ENCODE measurements at regions not wholly inside any gene's neighbourhood (a gene's known extent, or its start where the extent isn't known, plus 50 kb on each side); places are given as distances from the start of the nearest gene placed in this dataset.

DNA sequence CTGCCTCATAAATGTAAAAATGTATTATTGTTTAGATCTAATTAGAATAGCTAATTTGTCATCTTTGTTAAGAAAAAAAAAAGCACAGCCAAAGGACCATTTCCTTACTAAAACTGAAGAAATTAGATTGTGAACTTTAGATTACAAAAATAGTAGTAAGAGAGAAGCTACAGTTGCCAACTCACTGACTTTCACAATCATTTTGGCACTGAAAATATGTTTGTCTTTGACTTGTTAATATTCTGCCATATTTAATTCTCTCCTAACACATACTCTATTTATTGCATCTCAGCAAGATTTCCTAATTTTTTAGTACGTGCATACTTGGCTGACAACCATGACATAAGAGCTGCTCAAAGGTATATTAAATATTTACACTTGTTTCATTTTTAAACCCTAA, 297.1 kb downstream of the TUSC1 start:
- Mint-ChIP-seq H3K36me3 (no peaks in the 10 kb centered on the region), H3K9me3 (peaks cover 15 to 16% of the 10 kb centered on the region in 2 donors), H3K27ac (no peak overlapping the region), H3K27me3 (ENCODE audit: low read depth in 2 of 2) (no peaks in the 10 kb centered on the region), H3K4me1 (no peaks in the 10 kb centered on the region), H3K4me3 (no peak overlapping the region)
- TF ChIP-seq, protein P1, sequence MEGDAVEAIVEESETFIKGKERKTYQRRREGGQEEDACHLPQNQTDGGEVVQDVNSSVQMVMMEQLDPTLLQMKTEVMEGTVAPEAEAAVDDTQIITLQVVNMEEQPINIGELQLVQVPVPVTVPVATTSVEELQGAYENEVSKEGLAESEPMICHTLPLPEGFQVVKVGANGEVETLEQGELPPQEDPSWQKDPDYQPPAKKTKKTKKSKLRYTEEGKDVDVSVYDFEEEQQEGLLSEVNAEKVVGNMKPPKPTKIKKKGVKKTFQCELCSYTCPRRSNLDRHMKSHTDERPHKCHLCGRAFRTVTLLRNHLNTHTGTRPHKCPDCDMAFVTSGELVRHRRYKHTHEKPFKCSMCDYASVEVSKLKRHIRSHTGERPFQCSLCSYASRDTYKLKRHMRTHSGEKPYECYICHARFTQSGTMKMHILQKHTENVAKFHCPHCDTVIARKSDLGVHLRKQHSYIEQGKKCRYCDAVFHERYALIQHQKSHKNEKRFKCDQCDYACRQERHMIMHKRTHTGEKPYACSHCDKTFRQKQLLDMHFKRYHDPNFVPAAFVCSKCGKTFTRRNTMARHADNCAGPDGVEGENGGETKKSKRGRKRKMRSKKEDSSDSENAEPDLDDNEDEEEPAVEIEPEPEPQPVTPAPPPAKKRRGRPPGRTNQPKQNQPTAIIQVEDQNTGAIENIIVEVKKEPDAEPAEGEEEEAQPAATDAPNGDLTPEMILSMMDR (IDR thresholded peaks at IDR 0.05) = no peak
- DNase-seq (no peak), ATAC-seq (no peak)
- H3K36me3 ChIP-seq (ENCODE audit: control insufficient read depth, insufficient read depth, low read length) = no peaks in the 10 kb centered on the region
- 80% methylated on average over 1 of the region's 1 CpG for WGBS (ENCODE audit: insufficient coverage)
- H3K4me3 ChIP-seq (ENCODE audit: low read length) = no peak overlapping the region
- no peaks in the 10 kb centered on the region for H3K27me3 ChIP-seq (ENCODE audit: control insufficient read depth, insufficient read depth, low read length)
- H3K27ac ChIP-seq (ENCODE audit: low read length) = no peak overlapping the region
- no peaks in the 10 kb centered on the region for H3K4me1 ChIP-seq (ENCODE audit: control insufficient read depth, insufficient read depth, low read length)
- intact Hi-C loops (cut with micrococcal nuclease) = loop anchor here (10.0 kb wide), 1 partner anchor 56 kb away; no protein-coding TSS in a partner anchor
- peaks cover 6% of the 10 kb centered on the region for H3K9me3 ChIP-seq (ENCODE audit: control insufficient read depth, insufficient read depth, low read length)

DNA sequence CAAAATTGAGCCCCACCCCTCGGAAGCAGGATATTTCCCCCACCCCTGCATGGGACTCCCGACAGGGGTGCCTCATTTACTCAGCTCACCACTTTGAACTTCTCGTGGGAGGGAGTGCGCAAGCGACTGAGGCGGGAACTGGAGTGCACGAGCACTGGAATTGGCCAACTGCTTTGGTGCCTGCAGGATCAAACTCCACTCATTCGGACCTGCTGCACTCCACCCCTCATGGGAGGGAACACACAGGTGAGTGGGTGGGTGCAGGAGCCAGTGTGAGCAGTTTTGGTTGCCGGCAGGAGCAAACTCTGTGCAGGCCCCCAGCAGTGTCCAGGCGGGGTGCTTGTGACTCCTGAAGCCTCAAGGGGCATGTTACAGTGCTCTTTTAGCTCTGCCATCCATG, 301.2 kb downstream of the TUSC1 start:
- WGBS (ENCODE audit: insufficient coverage) = 87% methylated on average over 10 of the region's 10 CpGs
- intact Hi-C loops (cut with micrococcal nuclease) = no loop called here
- no peak for ATAC-seq
- peaks cover 10% of the 10 kb centered on the region for H3K9me3 ChIP-seq (ENCODE audit: control insufficient read depth, insufficient read depth, low read length)
- no peak overlapping the region for H3K27ac ChIP-seq (ENCODE audit: low read length)
- TF ChIP-seq, protein P1 (IDR thresholded peaks at IDR 0.05) = no peak
- Mint-ChIP-seq H3K4me3 (no peak overlapping the region), H3K4me1 (no peaks in the 10 kb centered on the region), H3K27me3 (ENCODE audit: low read depth in 2 of 2) (no peaks in the 10 kb centered on the region), H3K36me3 (peaks cover 9% of the 10 kb centered on the region), H3K27ac (no peak overlapping the region), H3K9me3 (peaks cover 9 to 20% of the 10 kb centered on the region in 2 donors)
- H3K4me1 ChIP-seq (ENCODE audit: control insufficient read depth, insufficient read depth, low read length) = no peaks in the 10 kb centered on the region
- no peak overlapping the region for H3K4me3 ChIP-seq (ENCODE audit: low read length)
- DNase-seq = no peak
- H3K27me3 ChIP-seq (ENCODE audit: control insufficient read depth, insufficient read depth, low read length) = no peaks in the 10 kb centered on the region
- no peaks in the 10 kb centered on the region for H3K36me3 ChIP-seq (ENCODE audit: control insufficient read depth, insufficient read depth, low read length)

DNA sequence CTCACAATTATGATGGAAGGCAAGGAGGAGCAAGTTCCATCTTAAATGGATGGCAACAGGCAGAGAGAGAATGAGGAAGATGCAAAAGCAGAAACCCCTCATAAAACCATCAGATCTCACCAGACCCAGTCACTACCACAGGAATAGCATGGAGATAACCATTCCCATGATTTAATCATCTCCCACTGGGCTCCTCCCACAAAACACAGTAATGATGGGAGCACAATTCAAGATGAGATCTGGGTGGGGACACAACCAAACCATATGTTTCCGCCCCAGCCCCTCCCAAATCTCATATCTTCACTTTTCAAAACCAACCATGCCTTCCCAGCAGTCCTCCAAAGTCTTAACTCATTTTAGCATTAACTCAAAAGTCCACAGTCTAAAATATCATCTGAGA, 304.0 kb downstream of the TUSC1 start:
- peaks cover 10% of the 10 kb centered on the region for H3K9me3 ChIP-seq (ENCODE audit: control insufficient read depth, insufficient read depth, low read length)
- WGBS (ENCODE audit: insufficient coverage) = 56% methylated on average over 1 of the region's 1 CpG
- DNase-seq = no peak
- H3K9me3 Mint-ChIP-seq = peaks cover 13 to 19% of the 10 kb centered on the region in 2 donors
- H3K4me3 ChIP-seq (ENCODE audit: low read length) = no peak overlapping the region
- intact Hi-C loops (cut with micrococcal nuclease) = no loop called here
- H3K4me1 ChIP-seq (ENCODE audit: control insufficient read depth, insufficient read depth, low read length) = no peaks in the 10 kb centered on the region
- no peak overlapping the region for H3K4me3 Mint-ChIP-seq
- no peak overlapping the region for H3K27ac Mint-ChIP-seq
- H3K4me1 Mint-ChIP-seq = no peaks in the 10 kb centered on the region
- ATAC-seq = no peak
- TF ChIP-seq, protein P1 (IDR thresholded peaks at IDR 0.05) = no peak
- H3K36me3 ChIP-seq (ENCODE audit: control insufficient read depth, insufficient read depth, low read length) = no peaks in the 10 kb centered on the region
- no peaks in the 10 kb centered on the region for H3K27me3 ChIP-seq (ENCODE audit: control insufficient read depth, insufficient read depth, low read length)
- no peaks in the 10 kb centered on the region for H3K27me3 Mint-ChIP-seq (ENCODE audit: low read depth in 2 of 2)
- no peak overlapping the region for H3K27ac ChIP-seq (ENCODE audit: low read length)
- H3K36me3 Mint-ChIP-seq = peaks cover 9% of the 10 kb centered on the region

DNA sequence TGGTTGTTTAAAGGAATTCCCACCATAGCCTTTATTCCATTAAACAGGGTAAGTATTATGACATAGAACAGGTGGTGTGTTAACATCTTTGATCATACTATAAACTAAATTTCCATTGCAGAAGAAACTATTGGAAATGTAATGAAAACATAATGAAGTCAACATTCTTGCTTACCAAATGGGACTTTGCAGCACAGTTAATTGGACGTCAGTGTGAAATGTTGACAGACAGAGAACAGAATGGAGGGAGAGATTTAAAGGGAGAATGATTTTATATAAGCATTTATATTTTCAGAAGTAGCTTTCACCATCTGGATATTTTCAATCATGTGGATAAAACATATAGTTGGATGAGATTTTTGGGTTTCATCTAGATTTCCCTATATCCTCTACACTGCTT, 311.3 kb downstream of the TUSC1 start:
- 64% methylated on average over 1 of the region's 1 CpG for whole genome bisulfite sequencing (ENCODE audit: insufficient coverage)
- H3K27me3 ChIP-seq (ENCODE audit: control insufficient read depth, insufficient read depth, low read length) = no peaks in the 10 kb centered on the region
- Mint-ChIP-seq H3K4me1 (no peaks in the 10 kb centered on the region), H3K36me3 (no peaks in the 10 kb centered on the region), H3K9me3 (peaks cover 14 to 20% of the 10 kb centered on the region in 2 donors), H3K27me3 (ENCODE audit: low read depth in 2 of 2) (no peaks in the 10 kb centered on the region), H3K27ac (no peak overlapping the region), H3K4me3 (no peak overlapping the region)
- no peaks in the 10 kb centered on the region for H3K4me1 ChIP-seq (ENCODE audit: control insufficient read depth, insufficient read depth, low read length)
- intact Hi-C loops (cut with micrococcal nuclease) = loop anchor here (10.0 kb wide), 1 partner anchor 68 kb away; no protein-coding TSS in a partner anchor
- peaks cover 5% of the 10 kb centered on the region for H3K9me3 ChIP-seq (ENCODE audit: control insufficient read depth, insufficient read depth, low read length)
- H3K27ac ChIP-seq (ENCODE audit: low read length) = no peak overlapping the region
- no peaks in the 10 kb centered on the region for H3K36me3 ChIP-seq (ENCODE audit: control insufficient read depth, insufficient read depth, low read length)
- DNase-seq (no peak), ATAC-seq (no peak)
- TF ChIP-seq, protein P1 (IDR thresholded peaks at IDR 0.05) = no peak
- H3K4me3 ChIP-seq (ENCODE audit: low read length) = no peak overlapping the region

Data from natural killer cell (primary cell).